ENCODE measurements at regions not wholly inside any gene's neighbourhood (a gene's known extent, or its start where the extent isn't known, plus 50 kb on each side); places are given as distances from the start of the nearest gene placed in this dataset.

DNA sequence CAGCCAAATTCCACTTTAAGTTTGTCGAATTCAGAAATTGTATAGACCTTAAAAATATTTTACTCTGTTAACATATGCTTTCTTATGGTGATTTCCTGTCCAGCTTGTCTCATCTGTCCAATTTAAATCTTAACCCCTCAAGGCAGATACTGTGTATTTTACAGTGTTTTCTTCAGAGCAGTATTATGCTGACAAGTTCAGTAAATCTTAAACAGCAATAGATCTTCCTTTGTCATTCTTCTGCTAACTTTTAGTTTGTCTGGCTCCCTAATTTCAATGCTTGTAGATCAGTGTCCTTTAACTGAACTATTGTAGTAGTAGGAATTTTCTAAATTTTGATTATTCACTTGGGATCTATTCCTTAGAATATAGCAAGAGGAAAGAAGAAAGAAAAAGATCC, 52.8 kb upstream of the MEIS1 start:
- DNase-seq = no peak

- no peak for DNase-seq
Measured at GRCh38 chr2:66379473-66379872, 55.5 kb upstream of the MEIS1 start.

GRCh38 chr2:66377832-66378231, 57.1 kb upstream of the MEIS1 start:
- DNase-seq = no peak

DNA sequence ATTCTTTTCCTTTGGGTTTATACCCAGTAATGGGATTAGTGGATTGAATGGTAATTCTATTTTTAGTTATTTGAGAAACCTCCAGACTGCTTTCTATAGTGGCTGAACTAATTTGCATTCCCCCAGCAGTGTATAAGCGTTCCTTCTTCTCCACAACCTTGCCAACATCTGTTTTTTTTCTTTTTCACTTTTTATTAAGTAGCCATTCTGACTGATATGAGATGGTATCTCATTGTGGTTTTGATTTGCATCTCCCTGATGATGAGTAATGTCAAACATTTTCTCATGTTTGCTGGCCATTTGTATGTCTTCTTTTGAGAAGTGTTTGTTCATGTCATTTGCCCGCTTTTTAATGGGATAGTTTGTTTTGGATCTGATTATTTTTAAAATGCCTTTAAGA, 64.1 kb upstream of the MEIS1 start:
- no peak for DNase-seq

GRCh38 chr2:66366619-66367018, 68.3 kb upstream of the MEIS1 start:
- DNase-seq = no peak

GRCh38 chr2:66364495-66365333, 70.2 kb upstream of the MEIS1 start:
- no peak for DNase-seq

DNA sequence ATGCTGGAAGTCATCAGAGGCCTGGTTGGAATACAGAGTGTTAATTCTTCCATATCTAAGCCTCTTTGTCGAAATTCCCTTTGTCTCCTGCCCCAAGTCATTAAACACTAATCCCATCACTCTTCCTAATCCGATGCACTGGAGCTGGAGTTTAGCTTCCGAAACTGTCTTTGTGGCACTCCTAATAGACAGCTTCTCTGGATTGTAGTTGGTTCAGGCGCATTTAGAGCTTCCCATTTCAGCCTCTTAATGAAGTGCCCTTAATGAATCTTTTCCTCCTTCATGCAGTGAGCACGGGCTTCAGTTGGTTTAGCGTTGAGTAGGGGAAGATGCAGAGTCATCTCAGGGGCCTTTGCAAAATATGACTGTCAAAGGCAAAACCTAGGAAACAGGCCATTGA, 72.2 kb upstream of the MEIS1 start:
- DNase-seq = no peak

DNA sequence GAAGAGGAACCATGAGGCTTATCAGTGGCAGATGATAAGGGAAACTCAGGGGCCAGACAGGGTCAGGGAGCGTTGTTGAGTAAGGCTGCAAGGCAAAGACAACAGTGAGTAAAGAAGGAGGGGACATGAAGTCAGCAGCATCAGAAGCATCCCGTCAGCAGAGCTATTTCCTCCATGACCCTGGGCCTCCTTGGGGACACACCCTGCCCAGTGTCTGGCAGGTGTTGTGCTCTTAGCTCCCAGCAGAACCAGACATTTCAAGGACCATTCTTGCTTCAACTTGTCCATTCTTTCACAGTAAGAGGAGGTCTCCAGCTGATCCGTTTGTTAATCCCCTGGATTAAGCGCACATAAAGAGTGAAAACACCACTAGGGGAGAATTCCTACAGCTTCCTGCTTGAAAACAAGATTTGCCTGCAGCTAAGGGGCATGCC, 88.7 kb upstream of the MEIS1 start:
- no peak for DNase-seq

- DNase-seq = no peak
Measured at GRCh38 chr2:66344087-66344663, 90.8 kb upstream of the MEIS1 start.

GRCh38 chr2:66343259-66343658, 91.7 kb upstream of the MEIS1 start:
- DNase-seq = no peak

- DNase-seq = no peak
Measured at GRCh38 chr2:66340521-66340920, 94.4 kb upstream of the MEIS1 start.

- no peak for DNase-seq
Measured at GRCh38 chr2:66334237-66335029, 100.5 kb upstream of the MEIS1 start.

DNA sequence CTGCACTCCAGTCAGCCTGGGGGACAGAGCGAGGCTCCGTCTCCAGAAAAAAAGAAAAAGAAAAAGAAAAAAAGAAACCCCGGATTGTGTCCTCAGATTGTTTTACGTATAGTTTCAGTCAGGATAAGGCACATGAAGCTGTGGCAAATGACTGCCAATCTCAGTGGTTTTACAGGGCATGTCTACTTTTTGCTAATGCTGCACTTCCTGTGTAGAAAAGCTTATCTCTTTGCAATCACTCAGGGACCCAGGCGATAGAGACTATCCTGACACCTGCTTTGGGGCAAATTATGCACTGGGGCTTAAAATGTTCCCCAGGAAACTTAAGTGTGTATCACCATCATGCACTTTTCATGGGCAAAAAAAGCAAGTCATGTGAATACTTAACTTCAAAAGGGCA, 103.7 kb upstream of the MEIS1 start:
- no peak for DNase-seq

DNA sequence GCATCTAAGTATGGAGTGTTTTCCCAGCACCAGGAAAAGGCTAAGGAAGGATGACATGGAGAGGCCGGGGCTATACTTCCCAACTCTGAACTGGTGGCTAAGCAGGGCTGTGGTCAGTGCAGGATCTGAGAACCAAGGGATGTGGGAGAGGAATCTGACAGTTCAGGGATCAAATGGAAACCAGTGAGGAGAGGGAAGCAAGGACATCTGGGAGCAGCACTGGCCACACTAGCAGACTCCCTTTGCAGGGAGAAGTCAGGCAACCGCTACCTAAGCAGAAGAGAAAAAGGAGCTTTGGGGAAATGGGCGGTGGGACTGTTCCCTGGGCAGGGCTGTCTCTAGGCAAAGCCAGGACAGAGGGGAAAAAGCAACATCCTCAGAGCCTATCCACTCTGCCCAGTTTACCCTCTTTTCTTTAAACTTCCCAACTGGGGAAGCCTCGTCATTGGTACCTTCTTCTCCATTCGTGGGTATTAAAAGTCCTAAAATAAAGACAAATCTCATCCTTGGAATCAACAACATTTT, 105.8 kb upstream of the MEIS1 start:
- no peak for DNase-seq

- no peak for DNase-seq
Measured at GRCh38 chr2:66327066-66327740, 107.7 kb upstream of the MEIS1 start.

DNA sequence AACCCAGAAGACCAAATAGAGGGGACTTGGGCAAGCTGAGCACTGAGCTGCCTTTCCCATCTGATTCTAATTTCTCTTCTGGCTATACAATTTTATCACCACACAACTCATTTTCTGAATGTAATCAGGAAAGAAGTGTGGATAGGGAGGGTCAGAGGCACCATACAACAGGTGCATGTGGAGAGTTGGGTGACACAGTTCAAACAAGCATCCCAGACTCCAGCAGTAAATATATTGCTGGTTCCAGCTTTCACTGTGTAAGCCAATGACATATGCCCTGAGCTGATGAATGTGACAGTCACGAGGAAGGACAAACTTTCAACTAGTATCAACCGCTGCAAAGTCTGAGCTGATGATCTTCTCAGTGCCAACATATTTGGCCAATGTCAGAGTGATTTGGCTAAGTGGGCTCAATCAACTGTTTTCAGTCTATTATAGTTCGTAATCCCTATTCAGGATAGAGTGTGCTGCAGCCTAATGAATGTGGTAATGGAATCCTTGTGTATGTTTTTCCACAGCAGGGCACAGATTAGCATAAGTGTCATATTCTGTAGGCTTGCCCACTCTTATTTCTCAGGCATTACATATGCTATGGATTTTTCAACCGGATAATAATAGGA, 109.9 kb upstream of the MEIS1 start:
- no peak for DNase-seq

- DNase-seq = no peak
Measured at GRCh38 chr2:66324356-66324755, 110.6 kb upstream of the MEIS1 start.

DNA sequence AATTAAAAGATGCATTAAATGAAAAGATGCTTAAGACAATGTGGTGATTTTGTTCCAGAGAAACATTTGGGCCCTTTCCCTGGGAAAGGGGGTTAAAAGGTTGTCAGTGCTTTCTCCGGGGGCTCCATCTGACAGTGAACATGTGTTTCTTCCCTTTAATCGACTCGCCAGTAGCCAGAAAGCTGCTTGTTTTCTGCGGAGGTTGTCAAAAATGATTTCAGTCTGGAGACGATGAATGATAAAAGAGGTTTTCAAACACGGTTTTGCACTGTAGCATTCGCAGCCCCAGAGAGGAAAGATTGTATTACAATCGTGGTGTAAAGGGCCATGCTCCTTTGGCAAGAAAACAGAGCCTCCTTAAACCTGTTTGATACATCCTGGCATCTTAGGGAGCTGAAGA, 111.5 kb upstream of the MEIS1 start:
- DNase-seq = no peak

- no peak for DNase-seq
Measured at GRCh38 chr2:66322506-66323260, 112.2 kb upstream of the MEIS1 start.

- no peak for DNase-seq
Measured at GRCh38 chr2:66318009-66318561, 116.8 kb upstream of the MEIS1 start.

DNA sequence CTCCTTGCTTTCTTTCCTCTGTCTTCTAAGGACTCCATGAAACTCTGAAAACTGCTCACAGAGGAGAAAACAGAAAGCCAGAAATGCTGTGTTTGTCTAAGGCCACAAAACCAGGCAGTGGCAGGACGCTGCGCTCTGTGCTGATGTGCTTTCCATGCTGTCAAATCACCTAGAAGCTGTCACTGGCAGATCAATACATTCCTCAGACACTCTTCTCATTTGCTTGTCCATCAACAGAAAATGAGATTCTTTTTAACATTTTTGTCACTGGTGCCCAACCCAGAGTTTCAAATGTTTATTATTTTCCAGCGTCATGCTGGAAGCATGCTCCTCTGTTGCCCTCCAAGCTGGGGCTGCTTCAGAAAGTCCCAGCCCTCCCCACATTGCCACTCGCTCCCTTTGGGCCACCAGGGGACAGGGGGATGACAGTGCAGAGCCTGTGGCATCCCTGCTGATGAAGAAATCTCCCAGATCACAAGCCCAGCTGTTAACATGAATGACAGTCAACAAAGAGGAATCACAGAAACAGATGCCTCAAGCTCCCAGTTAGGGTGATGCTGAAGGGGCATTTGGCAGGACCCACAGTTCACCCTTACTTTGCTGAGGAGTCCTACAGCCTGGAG, 117.5 kb upstream of the MEIS1 start:
- DNase-seq = no peak
